Hindlimb muscle (tissue), 1 donor: ENCODE measurements at regions not wholly inside any gene's neighbourhood (a gene's known extent, or its start where the extent isn't known, plus 50 kb on each side); places are given as distances from the start of the nearest gene placed in this dataset.

Experiments
- DNase-seq: peaks from one replicate; pipeline ENCODE4 v3.0.0-alpha.2; 2013

- DNase-seq: no peak
Measured at GRCh38 chr18:47317824-47318508, 66.5 kb upstream of the SKOR2 start.

- no peak for DNase-seq
Measured at GRCh38 chr18:47316924-47317323, 65.5 kb upstream of the SKOR2 start.

- peak; percentile 23 for DNase-seq
Measured at GRCh38 chr18:47313901-47314300, 62.4 kb upstream of the SKOR2 start.

- no peak for DNase-seq
Measured at GRCh38 chr18:47311585-47311984, 60.1 kb upstream of the SKOR2 start.
